Stimulated activated CD8-positive, alpha-beta memory T cell treated with anti-CD3 and anti-CD28 coated beads, Interleukin-15, amount 100 ng/mL, for 24 hours (primary cell): ENCODE measurements at regions not wholly inside any gene's neighbourhood (a gene's known extent, or its start where the extent isn't known, plus 50 kb on each side); places are given as distances from the start of the nearest gene placed in this dataset.
A peak's percentile ranks its signal among the peaks of the same experiment; 100 is the strongest.
"Not testable (repeated sequence)": the region's sequence is repeated elsewhere in the genome, so short reads cannot be mapped to it uniquely, and the experiment has no call there.

Experiments used
- DNase-seq: peaks from one replicate; pipeline ENCODE4 v3.0.0-alpha.2; 2020; ENCODE audit warnings: low read depth

DNA sequence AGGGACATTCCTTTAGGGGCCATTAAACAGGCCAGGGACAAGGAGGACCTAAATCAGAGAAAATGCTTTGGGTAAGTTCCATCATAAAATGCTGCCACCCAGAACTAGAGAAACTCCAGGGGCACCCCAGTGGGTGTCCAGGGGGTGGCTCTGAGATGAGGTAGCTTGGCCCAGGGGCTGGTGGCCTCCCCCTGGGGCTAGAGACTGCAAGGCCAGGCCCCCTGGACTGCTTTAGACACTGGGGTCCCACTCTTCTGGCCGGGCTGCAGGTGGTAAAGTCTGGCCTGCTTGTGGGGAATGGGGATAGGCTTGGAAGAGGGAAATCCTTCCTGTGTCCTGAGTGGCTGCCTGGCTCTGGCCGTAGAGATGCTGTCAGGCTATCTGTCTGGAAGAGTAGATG, 169.6 kb upstream of the PODXL start:
- DNase-seq = no peak

DNA sequence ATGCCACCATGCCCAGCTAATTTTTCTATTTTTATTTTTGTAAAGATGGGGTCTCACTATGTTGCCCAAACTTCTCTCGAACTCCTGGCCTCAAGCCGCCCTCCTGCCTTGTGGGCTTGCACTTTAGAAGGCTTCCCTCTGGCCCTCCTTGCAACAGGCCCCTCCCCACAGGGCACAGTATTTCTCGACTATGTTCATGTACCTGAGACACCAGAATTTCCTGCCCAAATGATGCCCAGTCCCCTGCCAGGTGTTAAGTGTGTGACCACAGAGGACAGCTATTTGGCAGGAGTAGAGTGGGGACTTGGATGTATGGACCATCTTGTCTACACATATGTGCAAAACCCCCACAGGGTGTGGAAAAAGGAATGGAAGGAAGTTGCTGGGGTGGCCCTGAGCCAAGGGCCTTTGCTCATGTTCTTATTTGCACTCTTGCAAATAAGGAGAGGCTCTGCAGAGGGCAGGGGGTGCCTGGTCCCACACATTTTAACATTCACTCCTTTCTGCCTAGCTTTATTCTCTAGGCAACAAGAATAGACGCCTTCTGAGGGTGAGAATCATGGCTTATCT, 168.4 kb upstream of the PODXL start:
- no peak for DNase-seq

GRCh38 chr7:131723926-131724325, 167.5 kb upstream of the PODXL start:
- DNase-seq = no peak

GRCh38 chr7:131722371-131722770, 165.9 kb upstream of the PODXL start:
- no peak for DNase-seq

GRCh38 chr7:131721660-131722059, 165.2 kb upstream of the PODXL start:
- no peak for DNase-seq

DNA sequence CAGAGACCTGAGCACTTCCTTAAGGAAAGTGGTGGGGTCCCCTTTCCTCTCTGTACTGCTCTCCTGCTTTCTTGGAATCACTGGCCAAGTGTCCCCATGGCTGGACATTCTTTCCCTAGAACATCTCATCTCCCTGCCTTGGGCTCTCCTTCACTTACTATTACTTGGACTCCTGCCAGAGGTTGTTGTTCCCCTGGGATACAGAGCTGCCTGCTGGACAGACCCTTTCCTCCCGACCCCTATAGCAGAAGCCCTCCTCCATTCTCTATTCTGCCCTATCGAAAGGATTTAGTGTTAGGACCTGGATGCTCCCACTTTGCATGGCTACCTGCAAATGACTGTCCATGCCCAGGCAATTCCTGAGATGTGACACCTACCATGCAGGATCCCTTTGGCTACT, 164.3 kb upstream of the PODXL start:
- no peak for DNase-seq

GRCh38 chr7:131717181-131717580, 160.8 kb upstream of the PODXL start:
- no peak for DNase-seq

GRCh38 chr7:131699323-131699722, 142.9 kb upstream of the PODXL start:
- DNase-seq = no peak

GRCh38 chr7:131692131-131692960, 135.9 kb upstream of the PODXL start:
- peak; percentile 25 for DNase-seq

- no peak for DNase-seq
Measured at GRCh38 chr7:131691454-131692130, 135.2 kb upstream of the PODXL start.

GRCh38 chr7:131690441-131690840, 134.0 kb upstream of the PODXL start:
- DNase-seq = no peak

GRCh38 chr7:131689662-131690234, 133.3 kb upstream of the PODXL start:
- no peak for DNase-seq

- peak; percentile 18 for DNase-seq
Measured at GRCh38 chr7:131688738-131689661, 132.6 kb upstream of the PODXL start.

DNA sequence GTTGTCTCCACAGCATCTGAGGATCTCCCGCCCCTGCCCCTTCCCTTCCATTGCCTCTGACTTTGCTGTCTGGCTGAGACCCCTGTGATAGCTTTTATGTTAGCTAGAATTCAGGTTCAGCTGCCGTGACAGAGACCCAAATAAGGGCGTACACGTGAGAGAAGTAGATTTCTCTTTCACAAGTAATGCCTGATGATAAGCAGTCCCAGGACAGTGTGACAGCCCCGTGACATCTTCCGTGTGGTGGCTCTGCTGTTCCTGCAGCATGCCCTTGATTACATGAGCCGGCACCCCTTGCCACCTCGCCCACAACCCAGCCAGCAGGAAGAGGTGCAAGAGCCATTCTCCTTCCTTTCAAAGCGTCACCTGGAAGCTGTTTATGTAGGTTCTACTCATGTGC, 130.9 kb upstream of the PODXL start:
- DNase-seq = no peak

GRCh38 chr7:131686833-131687232, 130.4 kb upstream of the PODXL start:
- DNase-seq = no peak

DNA sequence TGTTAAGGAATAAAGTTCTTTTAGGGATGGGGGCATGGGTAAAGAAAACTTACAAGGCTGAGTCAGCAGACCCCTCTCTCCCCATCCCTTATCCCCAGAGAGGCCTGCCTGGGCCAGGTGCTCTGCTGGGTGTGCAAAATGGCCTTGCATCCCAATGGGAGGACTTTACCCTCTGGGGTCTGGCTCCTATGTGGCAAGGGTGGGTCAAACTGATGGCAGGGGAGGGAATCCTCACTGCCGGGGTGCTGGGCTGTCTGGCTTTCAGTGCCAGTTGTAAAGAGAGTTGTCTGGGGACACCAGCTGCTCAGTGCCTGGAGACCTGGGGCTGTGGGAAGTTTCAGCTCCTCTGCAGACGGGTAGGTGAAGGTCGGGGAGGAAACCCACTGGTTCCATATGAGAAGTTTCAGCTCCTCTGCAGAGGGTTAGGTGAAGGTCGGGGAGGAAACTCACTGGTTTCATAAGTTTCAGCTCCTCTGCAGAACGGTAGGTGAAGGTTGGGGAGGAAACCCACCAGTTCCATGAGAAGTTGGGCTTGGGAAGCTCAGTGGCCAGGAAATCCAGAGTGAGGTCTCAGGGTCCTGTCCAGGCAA, 127.2 kb upstream of the PODXL start:
- DNase-seq = no peak

DNA sequence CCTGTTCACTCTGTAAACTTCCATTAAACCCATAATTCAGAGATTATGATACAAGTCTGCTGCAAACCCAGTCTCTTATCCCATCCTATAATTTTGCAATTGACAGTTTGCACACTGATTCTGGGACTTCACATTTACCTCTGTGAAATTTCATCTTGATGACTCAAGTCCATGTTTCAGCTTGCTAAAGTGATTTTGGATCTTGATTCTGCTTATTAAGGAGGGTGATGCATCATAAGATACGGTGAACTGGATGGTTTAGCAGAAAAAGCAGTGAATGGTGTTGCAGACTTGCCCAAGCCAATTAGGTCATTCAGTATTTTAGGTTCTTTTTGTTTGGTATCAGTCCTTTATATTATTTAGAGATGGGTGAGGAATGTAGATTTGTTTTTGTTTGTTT, 125.5 kb upstream of the PODXL start:
- no peak for DNase-seq

- not testable (repeated sequence) for DNase-seq
Measured at GRCh38 chr7:131679071-131679470, 122.6 kb upstream of the PODXL start.

GRCh38 chr7:131676850-131677249, 120.4 kb upstream of the PODXL start:
- not testable (repeated sequence) for DNase-seq

GRCh38 chr7:131674131-131674530, 117.7 kb upstream of the PODXL start:
- no peak for DNase-seq

GRCh38 chr7:131673576-131673975, 117.1 kb upstream of the PODXL start:
- no peak for DNase-seq
